H1 (cell line): ENCODE measurements at regions not wholly inside any gene's neighbourhood (a gene's known extent, or its start where the extent isn't known, plus 50 kb on each side); places are given as distances from the start of the nearest gene placed in this dataset.

ENCODE experiments used
- CTCF ChIA-PET: fragments of 300-600 bp; sonication (Branson Sonifier 250); formaldehyde crosslinking; loops from one replicate; lab custom pipeline; 2021; ENCODE audit not compliant: partially characterized antibody; lab: Charles Lee
- POLR2A ChIA-PET: fragments of 300-600 bp; sonication (Branson Sonifier 250); formaldehyde crosslinking; loops from one replicate; lab custom pipeline; 2021; ENCODE audit warnings: inconsistent platforms; ENCODE audit not compliant: partially characterized antibody; lab: Charles Lee
- DNase-seq, 2 experiments: peaks; one replicate each; pipeline versions ENCODE4 v3.0.0 to v3.0.0-alpha.2; 2010 to 2022; ENCODE audit warnings: low spot score in 2 of 2, low read depth in 1 of 2, mixed read lengths in 1 of 2
- FAIRE-seq: peaks from 2 replicates; lab custom pipeline; 2011; peaks lifted over from hg19 to GRCh38; lab: Jason Lieb, UNC
- H2AFZ ChIP-seq: 2 replicates; pipeline ENCODE4 v1.8.1; 2012; ENCODE audit warnings: low read length, inconsistent platforms
- H2AK5ac ChIP-seq: 2 replicates; pipeline ENCODE4 v1.6.1; 2013; ENCODE audit warnings: low read depth, low read length
- H2BK120ac ChIP-seq: replicated peaks from 2 replicates; pipeline ENCODE3; 2013; ENCODE audit warnings: low read depth, low read length, inconsistent platforms
- H2BK12ac ChIP-seq: 2 replicates; pipeline ENCODE4 v1.6.1; 2013; ENCODE audit warnings: low read depth, low read length
- H2BK15ac ChIP-seq: 2 replicates; pipeline ENCODE4 v1.6.1; 2013; ENCODE audit warnings: low read length
- H2BK20ac ChIP-seq: 2 replicates; pipeline ENCODE4 v1.6.1; 2013; ENCODE audit warnings: low read length
- H2BK5ac ChIP-seq: 2 replicates; pipeline ENCODE4 v1.6.1; 2013; ENCODE audit warnings: low read depth, low read length
- H3K14ac ChIP-seq: 2 replicates; pipeline ENCODE4 v1.6.1; 2013; ENCODE audit warnings: inconsistent platforms; ENCODE audit not compliant: insufficient read length
- H3K18ac ChIP-seq: 2 replicates; pipeline ENCODE4 v1.6.1; 2013; ENCODE audit warnings: low read length; ENCODE audit errors: extremely low read depth
- H3K23ac ChIP-seq: 2 replicates; pipeline ENCODE4 v1.6.1; 2013; ENCODE audit warnings: inconsistent platforms; ENCODE audit not compliant: insufficient read length
- H3K23me2 ChIP-seq: 2 replicates; pipeline ENCODE4 v1.6.1; 2013; ENCODE audit warnings: low read depth, low read length
- H3K27ac ChIP-seq: 2 replicates; pipeline ENCODE4 v1.6.1; 2011; ENCODE audit warnings: low read depth, low read length, inconsistent platforms
- H3K27me3 ChIP-seq, 4 experiments: replicated peaks in 1 of 4; 1 replicate in 1 of 4; 2 replicates in 3 of 4; pipeline versions ENCODE4 v1.6.1 to v1.8.1; 2011 to 2013; ENCODE audit warnings: low read length in 3 of 4, mild to moderate bottlenecking in 3 of 4, inconsistent platforms in 2 of 4, mixed read lengths in 2 of 4, moderate library complexity in 1 of 4; ENCODE audit not compliant: control insufficient read depth in 3 of 4, insufficient read depth in 3 of 4; ENCODE audit errors: extremely low read depth in 1 of 4
- H3K36me3 ChIP-seq, 4 experiments: 2 replicates each; pipeline versions ENCODE4 v1.6.1 to v1.8.1; 2011 to 2013; ENCODE audit warnings: mild to moderate bottlenecking in 4 of 4, low read length in 3 of 4, moderate library complexity in 2 of 4, control low read depth in 1 of 4, inconsistent platforms in 1 of 4; ENCODE audit not compliant: insufficient read depth in 4 of 4, control insufficient read depth in 2 of 4
- H3K4ac ChIP-seq: replicated peaks from 2 replicates; pipeline ENCODE3; 2013; ENCODE audit warnings: low read length, low read depth, mixed read lengths, inconsistent platforms; ENCODE audit not compliant: insufficient read length
- H3K4me1 ChIP-seq, 4 experiments: replicated peaks in 1 of 4; 1 replicate in 1 of 4; 2 replicates in 3 of 4; pipeline versions ENCODE4 v1.6.1 to v1.8.1; 2011 to 2013; ENCODE audit warnings: low read length in 3 of 4, inconsistent platforms in 2 of 4, mixed read lengths in 1 of 4; ENCODE audit not compliant: insufficient read depth in 4 of 4, control insufficient read depth in 3 of 4
- H3K4me2 ChIP-seq, 2 experiments: 2 replicates each; pipeline versions ENCODE4 v1.6.1 to v1.8.1; 2011 to 2013; ENCODE audit warnings: low read depth in 2 of 2, low read length in 2 of 2, control low read depth in 1 of 2, inconsistent platforms in 1 of 2, mild to moderate bottlenecking in 1 of 2; ENCODE audit not compliant: insufficient read depth in 1 of 2
- H3K4me3 ChIP-seq, 4 experiments: fragments of 200-600, 300-600 bp in 1 of 4; sonication (generic), shearing (Covaris generic), sonication (Bioruptor Twin) in 1 of 4; 2 replicates each; pipeline versions ENCODE4 v1.5.1 to v1.8.1; 2011 to 2016; ENCODE audit warnings: low read length in 4 of 4, low read depth in 3 of 4, control low read depth in 2 of 4, inconsistent platforms in 2 of 4, mild to moderate bottlenecking in 2 of 4, mixed read lengths in 1 of 4, moderate library complexity in 1 of 4; ENCODE audit not compliant: insufficient read depth in 2 of 4; ENCODE audit errors: extremely low read depth in 1 of 4
- H3K56ac ChIP-seq: replicated peaks from 2 replicates; pipeline ENCODE3; 2013; ENCODE audit warnings: low read depth, mild to moderate bottlenecking, mixed read lengths, low read length, inconsistent platforms; ENCODE audit not compliant: insufficient read length
- H3K79me1 ChIP-seq: 2 replicates; pipeline ENCODE4 v1.6.1; 2013; ENCODE audit warnings: low read depth, low read length, control low read depth
- H3K79me2 ChIP-seq, 2 experiments: 2 replicates each; pipeline versions ENCODE4 v1.6.1 to v1.8.1; 2012 to 2013; ENCODE audit warnings: low read length in 2 of 2, mild to moderate bottlenecking in 2 of 2, inconsistent platforms in 1 of 2; ENCODE audit not compliant: insufficient read depth in 2 of 2, control insufficient read depth in 1 of 2
- H3K9ac ChIP-seq, 4 experiments: replicated peaks in 1 of 4; 1 replicate in 1 of 4; 2 replicates in 3 of 4; pipeline versions ENCODE4 v1.6.1 to v1.8.1; 2011 to 2013; ENCODE audit warnings: low read depth in 3 of 4, low read length in 3 of 4, control low read depth in 2 of 4, mild to moderate bottlenecking in 2 of 4, moderate library complexity in 2 of 4, inconsistent platforms in 1 of 4; ENCODE audit errors: extremely low read depth in 1 of 4
- H3K9me3 ChIP-seq, 2 experiments: 2 replicates each; pipeline versions ENCODE4 v1.6.1 to v1.8.1; 2012 to 2013; ENCODE audit warnings: mild to moderate bottlenecking in 2 of 2, moderate library complexity in 2 of 2, control low read depth in 1 of 2, inconsistent platforms in 1 of 2, low read depth in 1 of 2, low read length in 1 of 2, mixed read lengths in 1 of 2; ENCODE audit not compliant: insufficient read depth in 2 of 2
- H4K20me1 ChIP-seq, 2 experiments: replicated peaks in 1 of 2; 2 replicates each; pipeline versions ENCODE3 to v1.8.1; 2011 to 2013; ENCODE audit warnings: inconsistent platforms in 2 of 2, low read length in 2 of 2, mild to moderate bottlenecking in 1 of 2; ENCODE audit not compliant: insufficient read depth in 2 of 2, control insufficient read depth in 1 of 2
- H4K5ac ChIP-seq: 2 replicates; pipeline ENCODE4 v1.6.1; 2013; ENCODE audit warnings: low read length, low read depth, mixed read lengths, inconsistent platforms; ENCODE audit not compliant: insufficient read length
- H4K8ac ChIP-seq: 2 replicates; pipeline ENCODE4 v1.8.0; 2013; ENCODE audit warnings: mild to moderate bottlenecking, moderate library complexity, low read length, inconsistent platforms; ENCODE audit not compliant: insufficient read depth; ENCODE audit errors: extremely low read depth
- H4K91ac ChIP-seq: replicated peaks from 2 replicates; pipeline ENCODE3; 2013; ENCODE audit warnings: low read length, mixed read lengths, inconsistent platforms; ENCODE audit not compliant: insufficient read length
- ASH2L ChIP-seq: fragments of 200-600, 300-600 bp; sonication (generic); IDR thresholded peaks from one replicate; pipeline ENCODE4 v1.7.1; 2017; ENCODE audit warnings: low read length
- CBX5 ChIP-seq: fragments of 300-800, 300-1000 bp; sonication (generic); IDR thresholded peaks from 2 replicates; pipeline ENCODE4 v1.7.1; 2016; ENCODE audit warnings: antibody characterized with exemption, low read length, low read depth
- CBX8 ChIP-seq: fragments of 300-800, 300-1000 bp; sonication (generic); IDR thresholded peaks from 2 replicates; pipeline ENCODE4 v1.7.1; 2016; ENCODE audit warnings: low read depth, low read length, borderline replicate concordance
- JUND ChIP-seq: IDR thresholded peaks from 2 replicates; pipeline ENCODE4 v1.6.1; 2011; ENCODE audit warnings: mild to moderate bottlenecking, improper control_type of control experiment, low read length
- KDM1A ChIP-seq: fragments of 200-600, 300-600 bp; sonication (generic); IDR thresholded peaks from 2 replicates; pipeline ENCODE4 v1.7.1; 2016; ENCODE audit warnings: mild to moderate bottlenecking, low read length, borderline replicate concordance
- MAFK ChIP-seq: IDR thresholded peaks from 2 replicates; pipeline ENCODE4 v1.6.1; 2012; ENCODE audit warnings: low read depth, mild to moderate bottlenecking, improper control_type of control experiment, low read length
- SP2 ChIP-seq: IDR thresholded peaks from 2 replicates; pipeline ENCODE4 v1.6.1; 2012; ENCODE audit warnings: mild to moderate bottlenecking, low read length, inconsistent platforms
- SP4 ChIP-seq: IDR thresholded peaks from 2 replicates; pipeline ENCODE4 v1.6.1; 2012; ENCODE audit warnings: low read length, inconsistent platforms
- SRF ChIP-seq: IDR thresholded peaks from 2 replicates; pipeline ENCODE4 v1.6.1; 2011; ENCODE audit warnings: mild to moderate bottlenecking, low read depth, low read length, moderate library complexity
- TAF1 ChIP-seq: IDR thresholded peaks from 2 replicates; pipeline ENCODE4 v1.6.1; 2011; ENCODE audit warnings: mild to moderate bottlenecking, low read depth, low read length
- TBP ChIP-seq: IDR thresholded peaks from 2 replicates; pipeline ENCODE4 v1.6.1; 2011; ENCODE audit warnings: low read depth, low read length, improper control_type of control experiment
- WGBS, 2 experiments: shearing (Covaris generic) in 1 of 2; methylation state at CpG; one replicate each; pipeline versions ENCODE4 v1.1.6 to v1.1.7; 2013 to 2015; ENCODE audit warnings: low lambda C conversion rate in 2 of 2, mixed read lengths in 2 of 2, inconsistent platforms in 1 of 2, low coverage in 1 of 2, missing lambda C conversion rate in 1 of 2; ENCODE audit not compliant: insufficient replicate concordance in 2 of 2, insufficient coverage in 1 of 2, insufficient read length in 1 of 2; ENCODE audit errors: extremely low coverage in 1 of 2, missing lambda C conversion rate in 1 of 2; 5-methylcytosine and 5-hydroxymethylcytosine counted together
- TF ChIP-seq, protein P1 (sequence below): IDR thresholded peaks from 2 replicates; pipeline ENCODE4 v1.6.1; 2012; ENCODE audit warnings: inconsistent platforms
- TF ChIP-seq, protein P2 (sequence below): IDR thresholded peaks from 2 replicates; pipeline ENCODE4 v1.6.1; 2011; ENCODE audit warnings: low read depth, mild to moderate bottlenecking, low read length; ENCODE audit not compliant: insufficient read depth
- TF ChIP-seq, protein P3 (sequence below): IDR thresholded peaks from 2 replicates; pipeline ENCODE4 v1.6.1; 2011; ENCODE audit warnings: low read length, improper control_type of control experiment

DNA sequence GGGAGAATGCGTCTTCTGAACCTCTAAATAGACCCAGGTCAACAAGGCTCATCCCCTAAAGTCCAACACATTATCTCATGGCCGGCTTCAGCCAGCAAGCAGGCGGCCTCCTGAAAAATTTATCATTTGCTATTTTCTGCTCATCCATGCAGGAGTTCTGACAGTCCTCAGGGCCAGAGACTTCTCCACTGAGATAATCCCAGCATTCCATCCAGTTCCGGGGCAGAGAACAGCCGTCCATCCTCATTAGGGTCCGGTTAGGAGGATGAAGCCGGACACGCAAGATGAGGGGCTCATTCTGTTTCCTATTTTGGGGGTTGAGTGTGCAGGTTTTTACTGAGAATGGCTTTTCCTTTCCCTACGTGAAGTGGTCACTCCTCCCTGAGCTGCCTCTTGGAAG, 258.1 kb downstream of the PREX1 start:
- TF ChIP-seq SP2 (no peak), KDM1A (no peak), TAF1 (no peak), ASH2L (no peak), TBP (no peak), CBX8 (no peak), SRF (no peak), CBX5 (no peak), SP4 (no peak), MAFK (no peak), JUND (no peak)
- TF ChIP-seq, protein P1, sequence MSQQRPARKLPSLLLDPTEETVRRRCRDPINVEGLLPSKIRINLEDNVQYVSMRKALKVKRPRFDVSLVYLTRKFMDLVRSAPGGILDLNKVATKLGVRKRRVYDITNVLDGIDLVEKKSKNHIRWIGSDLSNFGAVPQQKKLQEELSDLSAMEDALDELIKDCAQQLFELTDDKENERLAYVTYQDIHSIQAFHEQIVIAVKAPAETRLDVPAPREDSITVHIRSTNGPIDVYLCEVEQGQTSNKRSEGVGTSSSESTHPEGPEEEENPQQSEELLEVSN: no peak
- TF ChIP-seq, protein P2, sequence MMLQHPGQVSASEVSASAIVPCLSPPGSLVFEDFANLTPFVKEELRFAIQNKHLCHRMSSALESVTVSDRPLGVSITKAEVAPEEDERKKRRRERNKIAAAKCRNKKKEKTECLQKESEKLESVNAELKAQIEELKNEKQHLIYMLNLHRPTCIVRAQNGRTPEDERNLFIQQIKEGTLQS: no peak
- TF ChIP-seq, protein P3, sequence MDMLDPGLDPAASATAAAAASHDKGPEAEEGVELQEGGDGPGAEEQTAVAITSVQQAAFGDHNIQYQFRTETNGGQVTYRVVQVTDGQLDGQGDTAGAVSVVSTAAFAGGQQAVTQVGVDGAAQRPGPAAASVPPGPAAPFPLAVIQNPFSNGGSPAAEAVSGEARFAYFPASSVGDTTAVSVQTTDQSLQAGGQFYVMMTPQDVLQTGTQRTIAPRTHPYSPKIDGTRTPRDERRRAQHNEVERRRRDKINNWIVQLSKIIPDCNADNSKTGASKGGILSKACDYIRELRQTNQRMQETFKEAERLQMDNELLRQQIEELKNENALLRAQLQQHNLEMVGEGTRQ: no peak
- TF ChIP-seq, all 59 proteins: peak for 0
- Histone ChIP-seq H3K27me3 (no peaks in the 10 kb centered on the region), H2AFZ (no peak overlapping the region), H4K5ac (no peak overlapping the region), H3K56ac (no peak overlapping the region), H2AK5ac (no peak overlapping the region), H2BK120ac (no peak overlapping the region), H2BK20ac (no peak overlapping the region), H3K9me3 (no peaks in the 10 kb centered on the region), H3K79me2 (no peaks in the 10 kb centered on the region), H3K14ac (no peak overlapping the region), H3K9ac (no peak overlapping the region), H3K79me1 (no peaks in the 10 kb centered on the region), H3K23me2 (no peaks in the 10 kb centered on the region), H3K23ac (no peak overlapping the region), H3K36me3 (no peaks in the 10 kb centered on the region), H4K20me1 (no peaks in the 10 kb centered on the region), H3K4me1 (no peaks in the 10 kb centered on the region), H3K4me3 (no peak overlapping the region), H4K8ac (no peak overlapping the region; the same call in 1 of the 2 replicates), H4K91ac (no peak overlapping the region), H2BK12ac (no peak overlapping the region), H3K27ac (no peak overlapping the region), H2BK15ac (no peak overlapping the region), H2BK5ac (no peak overlapping the region), H3K4me2 (no peak overlapping the region), H3K18ac (no peak overlapping the region), H3K4ac (no peak overlapping the region)
- CTCF ChIA-PET: interaction anchor here (1.2 kb wide), 1 partner anchor 11 kb away, joined by 4 read pairs; no protein-coding TSS in a partner anchor
- POLR2A ChIA-PET: no interaction called here
- FAIRE-seq (no peak), DNase-seq (no peak)
- 97% methylated on average over 9 of the region's 9 CpGs; no CpG with 5 or more reads in 1 of the 2 experiments for WGBS, 2 experiments
